WTC11 (cell line): ENCODE measurements at regions not wholly inside any gene's neighbourhood (a gene's known extent, or its start where the extent isn't known, plus 50 kb on each side); places are given as distances from the start of the nearest gene placed in this dataset.

ENCODE experiments used
- ELF4 ChIP-seq: sonication (generic); formaldehyde crosslinking; IDR thresholded peaks from 2 replicates; pipeline ENCODE4 v1.8.1; 2022; ENCODE audit warnings: low read depth, mild to moderate bottlenecking, moderate library complexity, missing genetic modification reagents
- ESRRA ChIP-seq: sonication (generic); formaldehyde crosslinking; IDR thresholded peaks from 2 replicates; pipeline ENCODE4 v1.8.1; 2022; ENCODE audit warnings: mild to moderate bottlenecking, missing genetic modification reagents, borderline replicate concordance
- FOXP1 ChIP-seq: sonication (generic); formaldehyde crosslinking; IDR thresholded peaks from 2 replicates; pipeline ENCODE4 v1.8.0; 2022; ENCODE audit warnings: missing genetic modification reagents, mild to moderate bottlenecking, moderate library complexity, borderline replicate concordance
- FOXP4 ChIP-seq: sonication (generic); formaldehyde crosslinking; IDR thresholded peaks from 2 replicates; pipeline ENCODE4 v1.8.0; 2022; ENCODE audit warnings: mild to moderate bottlenecking, missing genetic modification reagents
- IRF2 ChIP-seq: sonication (generic); formaldehyde crosslinking; IDR thresholded peaks from 2 replicates; pipeline ENCODE4 v1.8.0; 2022; ENCODE audit warnings: low read depth, missing genetic modification reagents, borderline replicate concordance
- JUN ChIP-seq: sonication (generic); formaldehyde crosslinking; IDR thresholded peaks from 2 replicates; pipeline ENCODE4 v1.8.0; 2023; ENCODE audit warnings: mild to moderate bottlenecking, missing genetic modification reagents
- MAX ChIP-seq: sonication (generic); formaldehyde crosslinking; IDR thresholded peaks from 2 replicates; pipeline ENCODE4 v1.8.0; 2022; ENCODE audit warnings: mild to moderate bottlenecking, missing genetic modification reagents
- NR2C2 ChIP-seq: sonication (generic); formaldehyde crosslinking; IDR thresholded peaks from 2 replicates; pipeline ENCODE4 v1.8.0; 2022; ENCODE audit warnings: mild to moderate bottlenecking, missing genetic modification reagents
- ZNF138 ChIP-seq: sonication (generic); formaldehyde crosslinking; conservative IDR thresholded peaks from 2 replicates; pipeline ENCODE4 v1.8.1; 2022; ENCODE audit warnings: mild to moderate bottlenecking, moderate library complexity, missing genetic modification reagents
- TF ChIP-seq, protein P1 (sequence below): fragments of 200-600 bp; IDR thresholded peaks from 2 replicates; pipeline ENCODE4 v1.8.0; 2022; ENCODE audit warnings: antibody characterized with exemption
- TF ChIP-seq, protein P2 (sequence below): sonication (generic); formaldehyde crosslinking; IDR thresholded peaks from 2 replicates; pipeline ENCODE4 v1.8.1; 2022; ENCODE audit warnings: low read depth, missing genetic modification reagents, borderline replicate concordance
- TF ChIP-seq, protein P3 (sequence below): sonication (generic); formaldehyde crosslinking; conservative IDR thresholded peaks from 2 replicates; pipeline ENCODE4 v1.8.1; 2022; ENCODE audit warnings: mild to moderate bottlenecking, missing genetic modification reagents

GRCh38 chr13:18965347-18965855 is 216.2 kb downstream of the TUBA3C start:
- TF ChIP-seq, protein P1, sequence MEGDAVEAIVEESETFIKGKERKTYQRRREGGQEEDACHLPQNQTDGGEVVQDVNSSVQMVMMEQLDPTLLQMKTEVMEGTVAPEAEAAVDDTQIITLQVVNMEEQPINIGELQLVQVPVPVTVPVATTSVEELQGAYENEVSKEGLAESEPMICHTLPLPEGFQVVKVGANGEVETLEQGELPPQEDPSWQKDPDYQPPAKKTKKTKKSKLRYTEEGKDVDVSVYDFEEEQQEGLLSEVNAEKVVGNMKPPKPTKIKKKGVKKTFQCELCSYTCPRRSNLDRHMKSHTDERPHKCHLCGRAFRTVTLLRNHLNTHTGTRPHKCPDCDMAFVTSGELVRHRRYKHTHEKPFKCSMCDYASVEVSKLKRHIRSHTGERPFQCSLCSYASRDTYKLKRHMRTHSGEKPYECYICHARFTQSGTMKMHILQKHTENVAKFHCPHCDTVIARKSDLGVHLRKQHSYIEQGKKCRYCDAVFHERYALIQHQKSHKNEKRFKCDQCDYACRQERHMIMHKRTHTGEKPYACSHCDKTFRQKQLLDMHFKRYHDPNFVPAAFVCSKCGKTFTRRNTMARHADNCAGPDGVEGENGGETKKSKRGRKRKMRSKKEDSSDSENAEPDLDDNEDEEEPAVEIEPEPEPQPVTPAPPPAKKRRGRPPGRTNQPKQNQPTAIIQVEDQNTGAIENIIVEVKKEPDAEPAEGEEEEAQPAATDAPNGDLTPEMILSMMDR: no peak
- TF ChIP-seq ELF4: no peak
- no peak for TF ChIP-seq FOXP1
- no peak for TF ChIP-seq MAX
- TF ChIP-seq, protein P2, sequence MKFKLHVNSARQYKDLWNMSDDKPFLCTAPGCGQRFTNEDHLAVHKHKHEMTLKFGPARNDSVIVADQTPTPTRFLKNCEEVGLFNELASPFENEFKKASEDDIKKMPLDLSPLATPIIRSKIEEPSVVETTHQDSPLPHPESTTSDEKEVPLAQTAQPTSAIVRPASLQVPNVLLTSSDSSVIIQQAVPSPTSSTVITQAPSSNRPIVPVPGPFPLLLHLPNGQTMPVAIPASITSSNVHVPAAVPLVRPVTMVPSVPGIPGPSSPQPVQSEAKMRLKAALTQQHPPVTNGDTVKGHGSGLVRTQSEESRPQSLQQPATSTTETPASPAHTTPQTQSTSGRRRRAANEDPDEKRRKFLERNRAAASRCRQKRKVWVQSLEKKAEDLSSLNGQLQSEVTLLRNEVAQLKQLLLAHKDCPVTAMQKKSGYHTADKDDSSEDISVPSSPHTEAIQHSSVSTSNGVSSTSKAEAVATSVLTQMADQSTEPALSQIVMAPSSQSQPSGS: no peak
- TF ChIP-seq, protein P3, sequence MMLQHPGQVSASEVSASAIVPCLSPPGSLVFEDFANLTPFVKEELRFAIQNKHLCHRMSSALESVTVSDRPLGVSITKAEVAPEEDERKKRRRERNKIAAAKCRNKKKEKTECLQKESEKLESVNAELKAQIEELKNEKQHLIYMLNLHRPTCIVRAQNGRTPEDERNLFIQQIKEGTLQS (CRISPR knock-in tag): no peak
- TF ChIP-seq JUN (CRISPR knock-in tag): no peak
- TF ChIP-seq ESRRA (CRISPR knock-in tag): no peak
- no peak for TF ChIP-seq IRF2 (CRISPR knock-in tag)
- TF ChIP-seq FOXP4 (CRISPR knock-in tag): no peak
- no peak for TF ChIP-seq NR2C2 (CRISPR knock-in tag)
- TF ChIP-seq ZNF138: no peak
